WTC11 (cell line): ENCODE measurements at regions not wholly inside any gene's neighbourhood (a gene's known extent, or its start where the extent isn't known, plus 50 kb on each side); places are given as distances from the start of the nearest gene placed in this dataset.

Experiments
- ATAC-seq: fragments of 200-7000 bp; cut with Tn5 transposase; 2 replicates; pipeline ENCODE4 v1.10.0; 2021; ENCODE audit warnings: mild to moderate bottlenecking, moderate library complexity
- CTCF ChIA-PET: fragments of 300-600 bp; sonication (Branson Sonifier 250); formaldehyde crosslinking; loops from one replicate; lab custom pipeline; 2021; ENCODE audit warnings: antibody characterized with exemption; lab: Charles Lee
- POLR2A ChIA-PET: fragments of 350-600 bp; sonication (Branson Sonifier 250); formaldehyde crosslinking; loops from one replicate; lab custom pipeline; 2021; ENCODE audit warnings: antibody characterized with exemption; lab: Charles Lee
- DNase-seq: peaks from one replicate; pipeline ENCODE4 v3.0.0; 2021; ENCODE audit warnings: low spot score
- H3K27ac Mint-ChIP-seq: 2 replicates; pipeline ENCODE4 v1.8.0; 2021; ENCODE audit warnings: mixed read lengths
- H3K27me3 Mint-ChIP-seq: 2 replicates; pipeline ENCODE4 v1.8.0; 2021; ENCODE audit warnings: low read depth, mild to moderate bottlenecking, moderate library complexity, mixed read lengths
- H3K36me3 Mint-ChIP-seq: 2 replicates; pipeline ENCODE4 v1.8.0; 2021; ENCODE audit warnings: mixed read lengths
- H3K4me1 Mint-ChIP-seq: 2 replicates; pipeline ENCODE4 v1.8.0; 2022; ENCODE audit warnings: mixed read lengths
- H3K4me3 Mint-ChIP-seq: 2 replicates; pipeline ENCODE4 v1.8.0; 2021; ENCODE audit warnings: mild to moderate bottlenecking, moderate library complexity, mixed read lengths
- H3K9me3 Mint-ChIP-seq: 2 replicates; pipeline ENCODE4 v1.8.0; 2021; ENCODE audit warnings: mixed read lengths
- ATF2 ChIP-seq: sonication (generic); formaldehyde crosslinking; IDR thresholded peaks from 2 replicates; pipeline ENCODE4 v1.8.1; 2022; ENCODE audit warnings: low read depth, missing genetic modification reagents, borderline replicate concordance
- ATF6 ChIP-seq: sonication (generic); formaldehyde crosslinking; IDR thresholded peaks from 2 replicates; pipeline ENCODE4 v1.8.1; 2023; ENCODE audit warnings: mild to moderate bottlenecking, missing genetic modification reagents
- CBFB ChIP-seq: sonication (generic); formaldehyde crosslinking; IDR thresholded peaks from 2 replicates; pipeline ENCODE4 v1.8.1; 2022; ENCODE audit warnings: mild to moderate bottlenecking, low read depth, missing genetic modification reagents
- ESRRA ChIP-seq: sonication (generic); formaldehyde crosslinking; IDR thresholded peaks from 2 replicates; pipeline ENCODE4 v1.8.1; 2022; ENCODE audit warnings: mild to moderate bottlenecking, missing genetic modification reagents, borderline replicate concordance
- JAZF1 ChIP-seq: fragments of 250-450 bp; sonication (Bioruptor Pico); IDR thresholded peaks from 2 replicates; pipeline ENCODE4 v1.9.0; 2021; ENCODE audit warnings: moderate library complexity, mild to moderate bottlenecking, inconsistent platforms
- MYBL2 ChIP-seq: sonication (generic); formaldehyde crosslinking; IDR thresholded peaks from 2 replicates; pipeline ENCODE4 v1.8.1; 2023; ENCODE audit warnings: mild to moderate bottlenecking, moderate library complexity, missing genetic modification reagents
- NFE2L1 ChIP-seq: sonication (generic); formaldehyde crosslinking; IDR thresholded peaks from 2 replicates; pipeline ENCODE4 v1.8.1; 2023; ENCODE audit warnings: missing genetic modification reagents
- RELA ChIP-seq: sonication (generic); formaldehyde crosslinking; IDR thresholded peaks from 2 replicates; pipeline ENCODE4 v1.8.1; 2022; ENCODE audit warnings: missing genetic modification reagents, mild to moderate bottlenecking, borderline replicate concordance
- TEAD4 ChIP-seq: sonication (generic); formaldehyde crosslinking; IDR thresholded peaks from 2 replicates; pipeline ENCODE4 v1.8.0; 2022; ENCODE audit warnings: mild to moderate bottlenecking, missing genetic modification reagents
- ZNF121 ChIP-seq: sonication (generic); formaldehyde crosslinking; IDR thresholded peaks from 2 replicates; pipeline ENCODE4 v1.8.0; 2023; ENCODE audit warnings: missing genetic modification reagents
- ZNF232 ChIP-seq: sonication (generic); formaldehyde crosslinking; IDR thresholded peaks from 2 replicates; pipeline ENCODE4 v1.8.0; 2022; ENCODE audit warnings: mild to moderate bottlenecking, missing genetic modification reagents
- ZNF317 ChIP-seq: sonication (generic); formaldehyde crosslinking; IDR thresholded peaks from 2 replicates; pipeline ENCODE4 v1.8.1; 2023; ENCODE audit warnings: low read depth, mild to moderate bottlenecking, moderate library complexity, missing genetic modification reagents, borderline replicate concordance
- TF ChIP-seq, protein P1 (sequence below): fragments of 250-450 bp; sonication (Bioruptor Pico); IDR thresholded peaks from 2 replicates; pipeline ENCODE4 v1.9.0; 2021; ENCODE audit warnings: mild to moderate bottlenecking, borderline replicate concordance
- TF ChIP-seq, protein P2 (sequence below): sonication (generic); formaldehyde crosslinking; IDR thresholded peaks from 2 replicates; pipeline ENCODE4 v1.8.0; 2022; ENCODE audit warnings: mild to moderate bottlenecking, missing genetic modification reagents
- TF ChIP-seq, protein P3 (sequence below): fragments of 200-600 bp; IDR thresholded peaks from 2 replicates; pipeline ENCODE4 v1.8.0; 2022; ENCODE audit warnings: antibody characterized with exemption

DNA sequence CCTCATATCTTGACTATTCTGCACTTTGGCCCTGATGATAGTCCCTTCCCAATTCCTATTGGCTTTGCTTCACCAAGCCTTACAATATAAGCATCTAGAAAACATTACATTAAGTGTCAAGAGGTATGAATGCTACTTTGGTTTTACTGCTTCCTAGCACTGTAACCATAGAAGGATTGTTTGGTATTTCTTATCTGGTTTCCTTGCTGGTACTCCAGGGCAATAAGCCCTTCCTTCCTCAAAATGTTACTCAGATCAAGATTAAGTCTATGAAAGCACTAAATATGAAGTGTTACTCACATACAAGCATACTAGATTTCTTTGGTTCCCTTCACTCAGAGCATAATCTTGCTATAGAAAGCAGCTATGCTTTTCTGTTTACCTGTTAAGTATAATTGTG lies 492.5 kb downstream of the ETV1 start (continued):
- TF ChIP-seq, protein P1, sequence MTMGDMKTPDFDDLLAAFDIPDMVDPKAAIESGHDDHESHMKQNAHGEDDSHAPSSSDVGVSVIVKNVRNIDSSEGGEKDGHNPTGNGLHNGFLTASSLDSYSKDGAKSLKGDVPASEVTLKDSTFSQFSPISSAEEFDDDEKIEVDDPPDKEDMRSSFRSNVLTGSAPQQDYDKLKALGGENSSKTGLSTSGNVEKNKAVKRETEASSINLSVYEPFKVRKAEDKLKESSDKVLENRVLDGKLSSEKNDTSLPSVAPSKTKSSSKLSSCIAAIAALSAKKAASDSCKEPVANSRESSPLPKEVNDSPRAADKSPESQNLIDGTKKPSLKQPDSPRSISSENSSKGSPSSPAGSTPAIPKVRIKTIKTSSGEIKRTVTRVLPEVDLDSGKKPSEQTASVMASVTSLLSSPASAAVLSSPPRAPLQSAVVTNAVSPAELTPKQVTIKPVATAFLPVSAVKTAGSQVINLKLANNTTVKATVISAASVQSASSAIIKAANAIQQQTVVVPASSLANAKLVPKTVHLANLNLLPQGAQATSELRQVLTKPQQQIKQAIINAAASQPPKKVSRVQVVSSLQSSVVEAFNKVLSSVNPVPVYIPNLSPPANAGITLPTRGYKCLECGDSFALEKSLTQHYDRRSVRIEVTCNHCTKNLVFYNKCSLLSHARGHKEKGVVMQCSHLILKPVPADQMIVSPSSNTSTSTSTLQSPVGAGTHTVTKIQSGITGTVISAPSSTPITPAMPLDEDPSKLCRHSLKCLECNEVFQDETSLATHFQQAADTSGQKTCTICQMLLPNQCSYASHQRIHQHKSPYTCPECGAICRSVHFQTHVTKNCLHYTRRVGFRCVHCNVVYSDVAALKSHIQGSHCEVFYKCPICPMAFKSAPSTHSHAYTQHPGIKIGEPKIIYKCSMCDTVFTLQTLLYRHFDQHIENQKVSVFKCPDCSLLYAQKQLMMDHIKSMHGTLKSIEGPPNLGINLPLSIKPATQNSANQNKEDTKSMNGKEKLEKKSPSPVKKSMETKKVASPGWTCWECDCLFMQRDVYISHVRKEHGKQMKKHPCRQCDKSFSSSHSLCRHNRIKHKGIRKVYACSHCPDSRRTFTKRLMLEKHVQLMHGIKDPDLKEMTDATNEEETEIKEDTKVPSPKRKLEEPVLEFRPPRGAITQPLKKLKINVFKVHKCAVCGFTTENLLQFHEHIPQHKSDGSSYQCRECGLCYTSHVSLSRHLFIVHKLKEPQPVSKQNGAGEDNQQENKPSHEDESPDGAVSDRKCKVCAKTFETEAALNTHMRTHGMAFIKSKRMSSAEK (CRISPR knock-in tag), result no peak
- TF ChIP-seq, protein P2, sequence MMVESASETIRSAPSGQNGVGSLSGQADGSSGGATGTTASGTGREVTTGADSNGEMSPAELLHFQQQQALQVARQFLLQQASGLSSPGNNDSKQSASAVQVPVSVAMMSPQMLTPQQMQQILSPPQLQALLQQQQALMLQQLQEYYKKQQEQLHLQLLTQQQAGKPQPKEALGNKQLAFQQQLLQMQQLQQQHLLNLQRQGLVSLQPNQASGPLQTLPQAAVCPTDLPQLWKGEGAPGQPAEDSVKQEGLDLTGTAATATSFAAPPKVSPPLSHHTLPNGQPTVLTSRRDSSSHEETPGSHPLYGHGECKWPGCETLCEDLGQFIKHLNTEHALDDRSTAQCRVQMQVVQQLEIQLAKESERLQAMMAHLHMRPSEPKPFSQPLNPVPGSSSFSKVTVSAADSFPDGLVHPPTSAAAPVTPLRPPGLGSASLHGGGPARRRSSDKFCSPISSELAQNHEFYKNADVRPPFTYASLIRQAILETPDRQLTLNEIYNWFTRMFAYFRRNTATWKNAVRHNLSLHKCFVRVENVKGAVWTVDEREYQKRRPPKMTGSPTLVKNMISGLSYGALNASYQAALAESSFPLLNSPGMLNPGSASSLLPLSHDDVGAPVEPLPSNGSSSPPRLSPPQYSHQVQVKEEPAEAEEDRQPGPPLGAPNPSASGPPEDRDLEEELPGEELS (CRISPR knock-in tag), result no peak

GRCh38 chr7:13508586-13508985 lies 480.9 kb downstream of the ETV1 start:
- Mint-ChIP-seq H3K9me3 (peaks cover 24% of the 10 kb centered on the region), H3K27ac (no peak overlapping the region), H3K4me3 (no peak overlapping the region), H3K27me3 (no peaks in the 10 kb centered on the region), H3K4me1 (no peaks in the 10 kb centered on the region), H3K36me3 (peaks cover 20% of the 10 kb centered on the region)
- TF ChIP-seq CBFB (no peak), ATF6 (no peak), MYBL2 (CRISPR knock-in tag) (no peak), NFE2L1 (CRISPR knock-in tag) (no peak), ZNF317 (no peak), JAZF1 (CRISPR knock-in tag) (no peak), ZNF232 (CRISPR knock-in tag) (no peak), ZNF121 (CRISPR knock-in tag) (no peak), ATF2 (CRISPR knock-in tag) (no peak), ESRRA (CRISPR knock-in tag) (no peak), RELA (CRISPR knock-in tag) (no peak), TEAD4 (no peak)
- TF ChIP-seq, protein P3, sequence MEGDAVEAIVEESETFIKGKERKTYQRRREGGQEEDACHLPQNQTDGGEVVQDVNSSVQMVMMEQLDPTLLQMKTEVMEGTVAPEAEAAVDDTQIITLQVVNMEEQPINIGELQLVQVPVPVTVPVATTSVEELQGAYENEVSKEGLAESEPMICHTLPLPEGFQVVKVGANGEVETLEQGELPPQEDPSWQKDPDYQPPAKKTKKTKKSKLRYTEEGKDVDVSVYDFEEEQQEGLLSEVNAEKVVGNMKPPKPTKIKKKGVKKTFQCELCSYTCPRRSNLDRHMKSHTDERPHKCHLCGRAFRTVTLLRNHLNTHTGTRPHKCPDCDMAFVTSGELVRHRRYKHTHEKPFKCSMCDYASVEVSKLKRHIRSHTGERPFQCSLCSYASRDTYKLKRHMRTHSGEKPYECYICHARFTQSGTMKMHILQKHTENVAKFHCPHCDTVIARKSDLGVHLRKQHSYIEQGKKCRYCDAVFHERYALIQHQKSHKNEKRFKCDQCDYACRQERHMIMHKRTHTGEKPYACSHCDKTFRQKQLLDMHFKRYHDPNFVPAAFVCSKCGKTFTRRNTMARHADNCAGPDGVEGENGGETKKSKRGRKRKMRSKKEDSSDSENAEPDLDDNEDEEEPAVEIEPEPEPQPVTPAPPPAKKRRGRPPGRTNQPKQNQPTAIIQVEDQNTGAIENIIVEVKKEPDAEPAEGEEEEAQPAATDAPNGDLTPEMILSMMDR, result no peak
- CTCF ChIA-PET, result no interaction called here
- DNase-seq (no peak), ATAC-seq (no peak)
- POLR2A ChIA-PET, result no interaction called here
